DOHH2 (cell line): ENCODE measurements at regions not wholly inside any gene's neighbourhood (a gene's known extent, or its start where the extent isn't known, plus 50 kb on each side); places are given as distances from the start of the nearest gene placed in this dataset.

ENCODE experiments used
- EZH2phosphoT487 ChIP-seq: fragments of 200-600 bp; sonication (generic); IDR thresholded peaks from 2 replicates; pipeline ENCODE4 v1.6.1; 2017; ENCODE audit warnings: borderline replicate concordance, mild to moderate bottlenecking, antibody characterized with exemption, low read length, moderate library complexity, mixed read lengths
- TF ChIP-seq, protein P1 (sequence below): fragments of 200-600 bp; sonication (generic); IDR thresholded peaks from one replicate; pipeline ENCODE4 v1.5.1; 2014; ENCODE audit warnings: antibody characterized with exemption, mild to moderate bottlenecking, low read depth, low read length; ENCODE audit not compliant: poor library complexity, severe bottlenecking

DNA sequence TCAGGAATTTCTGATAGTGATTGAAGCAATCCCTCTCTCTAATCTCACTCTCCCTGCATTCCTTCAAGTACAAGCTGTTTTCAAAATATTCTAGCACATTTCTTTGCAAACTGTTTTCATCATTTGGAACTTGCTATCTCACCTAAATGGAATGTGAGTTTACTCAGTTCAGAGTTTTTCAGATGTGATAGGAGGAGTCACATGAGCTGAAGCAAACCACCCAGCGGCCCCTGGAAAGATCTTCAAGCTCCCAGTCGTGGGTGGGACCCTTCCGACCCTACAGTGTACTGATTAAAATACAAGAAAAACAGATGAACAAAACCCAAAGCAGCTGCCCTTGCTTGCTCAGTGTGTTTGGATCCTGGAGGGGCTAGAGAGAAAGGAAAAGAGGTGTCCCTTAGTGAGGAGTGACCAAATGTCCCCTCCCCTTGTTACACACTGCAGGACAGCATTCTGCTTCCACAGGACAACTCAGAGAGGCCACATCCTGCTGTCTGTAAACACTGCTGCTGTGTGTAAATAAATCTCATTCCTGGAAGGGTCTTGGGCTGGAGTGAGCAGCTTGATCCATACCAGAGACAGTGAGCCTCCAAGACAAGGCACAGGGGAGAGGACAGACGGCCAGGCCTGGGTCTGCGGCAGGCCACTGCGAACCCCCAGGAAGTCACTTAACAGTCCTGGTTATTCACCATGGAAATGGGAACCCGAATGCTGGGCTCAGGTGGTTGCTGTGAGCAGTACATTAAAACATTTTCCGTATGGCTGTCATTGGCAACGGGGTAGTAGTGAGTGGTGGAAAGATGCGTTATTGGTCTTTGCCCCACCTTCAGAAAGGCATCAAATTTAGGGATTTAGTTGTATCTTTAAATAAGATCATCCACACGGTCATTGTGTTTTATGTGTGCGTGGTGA lies 229.2 kb downstream of the RHOU start:
- TF ChIP-seq, protein P1, sequence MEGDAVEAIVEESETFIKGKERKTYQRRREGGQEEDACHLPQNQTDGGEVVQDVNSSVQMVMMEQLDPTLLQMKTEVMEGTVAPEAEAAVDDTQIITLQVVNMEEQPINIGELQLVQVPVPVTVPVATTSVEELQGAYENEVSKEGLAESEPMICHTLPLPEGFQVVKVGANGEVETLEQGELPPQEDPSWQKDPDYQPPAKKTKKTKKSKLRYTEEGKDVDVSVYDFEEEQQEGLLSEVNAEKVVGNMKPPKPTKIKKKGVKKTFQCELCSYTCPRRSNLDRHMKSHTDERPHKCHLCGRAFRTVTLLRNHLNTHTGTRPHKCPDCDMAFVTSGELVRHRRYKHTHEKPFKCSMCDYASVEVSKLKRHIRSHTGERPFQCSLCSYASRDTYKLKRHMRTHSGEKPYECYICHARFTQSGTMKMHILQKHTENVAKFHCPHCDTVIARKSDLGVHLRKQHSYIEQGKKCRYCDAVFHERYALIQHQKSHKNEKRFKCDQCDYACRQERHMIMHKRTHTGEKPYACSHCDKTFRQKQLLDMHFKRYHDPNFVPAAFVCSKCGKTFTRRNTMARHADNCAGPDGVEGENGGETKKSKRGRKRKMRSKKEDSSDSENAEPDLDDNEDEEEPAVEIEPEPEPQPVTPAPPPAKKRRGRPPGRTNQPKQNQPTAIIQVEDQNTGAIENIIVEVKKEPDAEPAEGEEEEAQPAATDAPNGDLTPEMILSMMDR, result no peak
- TF ChIP-seq EZH2phosphoT487, result no peak
